Calu3 (cell line): ENCODE measurements at regions not wholly inside any gene's neighbourhood (a gene's known extent, or its start where the extent isn't known, plus 50 kb on each side); places are given as distances from the start of the nearest gene placed in this dataset.

Source experiments
- BruUV-seq: library from RNA; stranded (reverse); fragments of 400-500 nt; replicated peaks from 2 replicates; lab custom pipeline; 2021; lab: Mats Ljungman, UMichigan
- CTCF ChIA-PET: fragments of 300-600 bp; sonication (Branson Sonifier 250); formaldehyde crosslinking; loops from one replicate; lab custom pipeline; 2022; ENCODE audit warnings: antibody characterized with exemption; lab: Charles Lee
- DNase-seq: peaks from one replicate; pipeline ENCODE4 v3.0.0; 2022
- H3K27ac Mint-ChIP-seq: one replicate; pipeline ENCODE4 v1.8.0; 2022; ENCODE audit warnings: mixed read lengths; ENCODE audit not compliant: unreplicated experiment
- H3K27me3 Mint-ChIP-seq: one replicate; pipeline ENCODE4 v1.8.0; 2022; ENCODE audit warnings: mixed read lengths; ENCODE audit not compliant: unreplicated experiment
- H3K36me3 Mint-ChIP-seq: one replicate; pipeline ENCODE4 v1.8.0; 2022; ENCODE audit warnings: mild to moderate bottlenecking, moderate library complexity, mixed read lengths; ENCODE audit not compliant: insufficient read depth, unreplicated experiment
- H3K4me1 Mint-ChIP-seq: one replicate; pipeline ENCODE4 v1.8.0; 2022; ENCODE audit warnings: mild to moderate bottlenecking, low read depth, mixed read lengths; ENCODE audit not compliant: unreplicated experiment
- H3K4me3 Mint-ChIP-seq: one replicate; pipeline ENCODE4 v1.8.0; 2022; ENCODE audit warnings: mild to moderate bottlenecking, low read depth, moderate library complexity, mixed read lengths; ENCODE audit not compliant: unreplicated experiment
- H3K9me3 Mint-ChIP-seq: one replicate; pipeline ENCODE4 v1.8.0; 2022; ENCODE audit warnings: low read depth, mixed read lengths; ENCODE audit not compliant: unreplicated experiment
- CTCF ChIP-seq: fragments of 200-600 bp; IDR thresholded peaks from one replicate; pipeline ENCODE4 v1.8.0; 2022; ENCODE audit warnings: antibody characterized with exemption; ENCODE audit not compliant: unreplicated experiment
- intact Hi-C: fragments of 100-400 bp; cut with micrococcal nuclease; formaldehyde crosslinking; loops from one replicate; pipeline ENCODE4 v1.10.0; 2022; ENCODE audit not compliant: unreplicated experiment

- BruUV-seq = no TSS peak
- Mint-ChIP-seq H3K9me3 (no peaks in the 10 kb centered on the region), H3K36me3 (no peaks in the 10 kb centered on the region), H3K4me3 (no peak overlapping the region), H3K4me1 (no peaks in the 10 kb centered on the region), H3K27ac (no peak overlapping the region), H3K27me3 (no peaks in the 10 kb centered on the region)
- DNase-seq = no peak
- intact Hi-C loops = no loop called here
- CTCF ChIA-PET = interaction anchor here (0.7 kb wide), 1 partner anchor 10 kb away, joined by 4 read pairs; no protein-coding TSS in a partner anchor
- no peak for TF ChIP-seq CTCF
These were observed 451.0 kb upstream of the GOLIM4 start for GRCh38 chr3:168546707-168547106.

GRCh38 chr3:168545591-168545990, 449.9 kb upstream of the GOLIM4 start:
- CTCF ChIA-PET = interaction anchor here (1.8 kb wide), 1 partner anchor 334 kb away, joined by 6 read pairs; no protein-coding TSS in a partner anchor
- Mint-ChIP-seq H3K27me3 (no peaks in the 10 kb centered on the region), H3K9me3 (no peaks in the 10 kb centered on the region), H3K4me1 (no peaks in the 10 kb centered on the region), H3K4me3 (no peak overlapping the region), H3K36me3 (no peaks in the 10 kb centered on the region), H3K27ac (no peak overlapping the region)
- no peak for TF ChIP-seq CTCF
- BruUV-seq = no TSS peak
- no peak for DNase-seq
- intact Hi-C loops = no loop called here

- H3K27ac Mint-ChIP-seq = no peak overlapping the region
- intact Hi-C loops = no loop called here
- CTCF ChIA-PET = interaction anchor here (0.9 to 1.8 kb wide), 3 partner anchors 35 to 333 kb away, joined by 3 to 6 read pairs (median 4); no protein-coding TSS in a partner anchor
- BruUV-seq = no TSS peak
- DNase-seq = no peak
- H3K9me3 Mint-ChIP-seq = no peaks in the 10 kb centered on the region
- no peaks in the 10 kb centered on the region for H3K27me3 Mint-ChIP-seq
- no peak for TF ChIP-seq CTCF
- H3K4me1 Mint-ChIP-seq = no peaks in the 10 kb centered on the region
- no peaks in the 10 kb centered on the region for H3K36me3 Mint-ChIP-seq
- no peak overlapping the region for H3K4me3 Mint-ChIP-seq
These were observed 448.6 kb upstream of the GOLIM4 start for GRCh38 chr3:168544097-168544957.

- no peak overlapping the region for H3K27ac Mint-ChIP-seq
- intact Hi-C loops = no loop called here
- H3K36me3 Mint-ChIP-seq = no peaks in the 10 kb centered on the region
- no peak overlapping the region for H3K4me3 Mint-ChIP-seq
- TF ChIP-seq CTCF = no peak
- no peaks in the 10 kb centered on the region for H3K9me3 Mint-ChIP-seq
- BruUV-seq = no TSS peak
- H3K27me3 Mint-ChIP-seq = no peaks in the 10 kb centered on the region
- CTCF ChIA-PET = no interaction called here
- no peaks in the 10 kb centered on the region for H3K4me1 Mint-ChIP-seq
- no peak for DNase-seq
These were observed 445.0 kb upstream of the GOLIM4 start for GRCh38 chr3:168540726-168541125.
